ENCODE measurements at regions not wholly inside any gene's neighbourhood (a gene's known extent, or its start where the extent isn't known, plus 50 kb on each side); places are given as distances from the start of the nearest gene placed in this dataset.

GRCh38 chrX:39156051-39156450 lies 354.8 kb downstream of the MID1IP1 start:
- no peak overlapping the region for H3K9ac ChIP-seq (ENCODE audit: low read length)
- no peaks in the 10 kb centered on the region for H4K20me1 ChIP-seq (ENCODE audit: insufficient read depth)
- H3K27me3 ChIP-seq (ENCODE audit: insufficient read depth, low read length), result no peaks in the 10 kb centered on the region
- intact Hi-C loops (cut with micrococcal nuclease), result no loop called here
- ChIA-PET CTCF (no interaction called here), POLR2A (no interaction called here), RAD21 (ENCODE audit: low non-redundant PET in 1 of 2, low total read pairs in 2 of 2, uncharacterized antibody in 2 of 2, unreplicated experiment in 2 of 2) (no interaction called here)
- no peak overlapping the region for H3K4me3 ChIP-seq (replicated peaks in 1 of 2; ENCODE audit: low read depth in 1 of 2, low read length in 2 of 2)
- no peak overlapping the region for H3K4me2 ChIP-seq (ENCODE audit: low read length)
- no peak for ATAC-seq
- no peaks in the 10 kb centered on the region for H3K4me1 ChIP-seq (ENCODE audit: control insufficient read depth in 1 of 2, insufficient read depth in 2 of 2, low read length in 2 of 2)
- H3K79me2 ChIP-seq (ENCODE audit: insufficient read depth, low read length), result no peaks in the 10 kb centered on the region
- no peaks in the 10 kb centered on the region for H3K9me2 ChIP-seq (ENCODE audit: insufficient read depth)
- H2AFZ ChIP-seq (ENCODE audit: low read depth, low read length, poor library complexity, severe bottlenecking), result no peak overlapping the region
- no peak overlapping the region for H3K27ac ChIP-seq (ENCODE audit: low read depth, low read length)
- H3K9me3 ChIP-seq (ENCODE audit: control insufficient read depth in 1 of 2, insufficient read depth in 1 of 2, low read depth in 1 of 2, low read length in 2 of 2), result no peaks in the 10 kb centered on the region
- no peak for TF ChIP-seq TCF7L2 (IDR thresholded peaks at IDR 0.05; ENCODE audit: borderline replicate concordance, extremely low read depth, insufficient read depth, insufficient read length)
- H3K36me3 ChIP-seq (ENCODE audit: control insufficient read depth in 1 of 2, insufficient read depth in 2 of 2, low read length in 2 of 2), result no peaks in the 10 kb centered on the region
- DNase-seq (ENCODE audit: low read depth, low spot score), result no peak
- BruUV-seq (replicated peaks), result no TSS peak

GRCh38 chrX:39157006-39157405 lies 355.7 kb downstream of the MID1IP1 start:
- Histone ChIP-seq H2AFZ (ENCODE audit: low read depth, low read length, poor library complexity, severe bottlenecking) (no peak overlapping the region), H3K79me2 (ENCODE audit: insufficient read depth, low read length) (no peaks in the 10 kb centered on the region), H3K36me3 (ENCODE audit: control insufficient read depth in 1 of 2, insufficient read depth in 2 of 2, low read length in 2 of 2) (no peaks in the 10 kb centered on the region), H3K9me3 (ENCODE audit: control insufficient read depth in 1 of 2, insufficient read depth in 1 of 2, low read depth in 1 of 2, low read length in 2 of 2) (no peaks in the 10 kb centered on the region), H3K9ac (ENCODE audit: low read length) (no peak overlapping the region), H3K4me3 (replicated peaks in 1 of 2; ENCODE audit: low read depth in 1 of 2, low read length in 2 of 2) (no peak overlapping the region), H3K4me2 (ENCODE audit: low read length) (no peak overlapping the region), H3K27me3 (ENCODE audit: insufficient read depth, low read length) (no peaks in the 10 kb centered on the region), H3K27ac (ENCODE audit: low read depth, low read length) (no peak overlapping the region), H4K20me1 (ENCODE audit: insufficient read depth) (no peaks in the 10 kb centered on the region), H3K4me1 (ENCODE audit: control insufficient read depth in 1 of 2, insufficient read depth in 2 of 2, low read length in 2 of 2) (no peaks in the 10 kb centered on the region), H3K9me2 (ENCODE audit: insufficient read depth) (no peaks in the 10 kb centered on the region)
- intact Hi-C loops (cut with micrococcal nuclease), result no loop called here
- ChIA-PET RAD21 (ENCODE audit: low non-redundant PET in 1 of 2, low total read pairs in 2 of 2, uncharacterized antibody in 2 of 2, unreplicated experiment in 2 of 2) (no interaction called here), CTCF (no interaction called here), POLR2A (no interaction called here)
- ATAC-seq, result no peak
- TF ChIP-seq TCF7L2 (IDR thresholded peaks at IDR 0.05; ENCODE audit: borderline replicate concordance, extremely low read depth, insufficient read depth, insufficient read length) (no peak), RAD21 (IDR thresholded peaks at IDR 0.05; ENCODE audit: low read depth) (no peak), SIN3A (IDR thresholded peaks at IDR 0.05; ENCODE audit: low read depth) (no peak), ZBTB33 (IDR thresholded peaks at IDR 0.05; ENCODE audit: extremely low read depth, insufficient replicate concordance, low read length) (no peak), POLR2AphosphoS5 (IDR thresholded peaks at IDR 0.05; ENCODE audit: low read depth, low read length) (no peak), ATF3 (IDR thresholded peaks at IDR 0.05) (no peak), ELF1 (IDR thresholded peaks at IDR 0.05; ENCODE audit: borderline replicate concordance, low read depth) (no peak)
- no TSS peak for BruUV-seq (replicated peaks)
- no peak for DNase-seq (ENCODE audit: low read depth, low spot score)

Data from HCT116 (cell line).